Nucleus accumbens (tissue), 56 donors: ENCODE measurements at regions not wholly inside any gene's neighbourhood (a gene's known extent, or its start where the extent isn't known, plus 50 kb on each side); places are given as distances from the start of the nearest gene placed in this dataset.

Experiments
- DNase-seq, 56 donors: peaks; one replicate each; lab custom pipeline; 2025; lab: John Stamatoyannopoulos, UW

DNA sequence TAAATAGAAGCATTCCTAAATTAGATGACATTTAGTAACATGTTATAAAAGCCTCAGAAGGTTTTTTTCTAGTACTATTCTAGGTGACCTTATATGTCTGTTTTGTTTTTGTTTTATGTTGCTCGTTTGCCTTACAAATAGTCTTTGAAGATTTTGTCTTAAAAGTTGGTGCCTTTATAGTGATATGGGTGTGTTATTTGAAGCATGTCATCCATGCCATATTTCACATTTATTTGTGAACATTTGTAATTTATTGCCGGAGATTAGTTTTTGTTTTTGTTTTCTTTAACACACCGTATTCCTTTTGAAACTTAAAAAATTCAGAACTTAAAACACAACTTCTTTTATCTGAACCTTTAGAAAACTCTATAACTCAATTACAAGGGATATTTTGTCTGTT lies 422.8 kb upstream of the PCDH9 start:
- DNase-seq: no peak

DNA sequence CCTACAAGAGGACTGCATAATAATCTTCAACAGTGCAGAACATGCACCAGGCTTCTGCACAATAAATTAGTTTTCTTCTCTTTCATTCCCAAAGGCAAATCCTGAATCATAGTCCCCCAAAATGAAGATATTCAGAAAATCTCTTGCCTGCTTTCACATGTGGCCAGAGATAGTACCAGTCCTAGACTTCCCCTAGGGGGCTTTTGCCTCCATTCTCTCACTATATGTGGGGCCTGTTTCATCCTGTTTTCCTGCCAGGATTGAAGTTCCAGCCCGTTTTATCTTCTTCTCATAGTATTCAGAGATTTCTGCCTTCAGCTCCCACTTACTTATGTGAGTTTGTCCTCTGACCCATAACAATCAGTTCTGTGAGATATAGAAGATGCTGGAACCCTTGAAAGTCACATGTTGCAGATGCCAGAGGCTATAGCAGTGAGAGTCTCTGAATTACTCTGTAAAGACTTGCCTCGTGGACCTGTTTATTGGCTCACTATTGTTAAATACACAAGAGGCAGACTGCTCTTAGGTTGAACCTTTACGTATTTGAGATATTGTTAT lies 421.9 kb upstream of the PCDH9 start:
- no peak for DNase-seq

DNA sequence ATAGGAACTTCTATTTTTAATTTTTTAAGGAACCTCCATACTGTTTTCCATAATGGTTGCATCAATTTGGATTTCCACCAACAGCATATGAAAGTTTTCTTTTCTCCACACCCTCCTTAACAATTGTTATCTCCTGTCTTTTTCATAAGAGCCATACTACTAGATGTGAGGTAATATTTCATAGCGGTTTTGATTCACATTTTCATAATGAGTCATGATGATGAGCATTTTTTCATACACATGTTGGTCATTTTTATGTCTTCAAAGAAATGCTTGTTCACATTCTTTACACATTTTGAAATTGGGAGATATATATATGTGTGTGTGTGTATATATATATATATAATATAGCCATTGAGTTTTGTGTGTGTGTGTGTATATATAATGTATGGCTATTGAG lies 420.3 kb upstream of the PCDH9 start:
- DNase-seq: no peak

DNA sequence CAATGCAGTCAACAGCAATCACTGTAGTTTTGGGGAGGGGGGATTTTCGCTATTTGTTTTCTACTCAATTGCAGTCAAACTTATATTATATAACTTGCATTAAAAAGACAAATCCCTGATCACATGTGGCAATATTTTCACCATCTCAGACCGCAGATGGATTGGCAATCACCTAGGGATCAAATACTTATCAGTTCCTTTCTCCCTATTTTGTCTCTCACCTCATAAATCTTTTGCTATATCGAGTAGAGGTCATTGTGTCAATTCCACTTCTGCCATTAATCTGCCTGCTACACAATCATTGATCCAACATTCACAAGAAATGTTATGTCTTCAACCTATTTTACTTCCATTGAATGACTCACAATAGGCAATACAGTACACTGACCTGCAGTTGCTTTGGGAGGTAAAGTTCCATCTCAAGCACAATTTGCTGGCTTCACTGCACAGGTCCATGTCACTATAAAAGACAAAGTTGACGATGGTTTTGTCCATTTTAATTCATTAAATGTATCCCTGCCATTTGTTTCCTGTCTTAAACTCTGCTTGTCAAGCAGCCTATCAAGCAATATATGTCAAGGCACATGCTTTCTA lies 415.8 kb upstream of the PCDH9 start:
- no peak for DNase-seq

DNA sequence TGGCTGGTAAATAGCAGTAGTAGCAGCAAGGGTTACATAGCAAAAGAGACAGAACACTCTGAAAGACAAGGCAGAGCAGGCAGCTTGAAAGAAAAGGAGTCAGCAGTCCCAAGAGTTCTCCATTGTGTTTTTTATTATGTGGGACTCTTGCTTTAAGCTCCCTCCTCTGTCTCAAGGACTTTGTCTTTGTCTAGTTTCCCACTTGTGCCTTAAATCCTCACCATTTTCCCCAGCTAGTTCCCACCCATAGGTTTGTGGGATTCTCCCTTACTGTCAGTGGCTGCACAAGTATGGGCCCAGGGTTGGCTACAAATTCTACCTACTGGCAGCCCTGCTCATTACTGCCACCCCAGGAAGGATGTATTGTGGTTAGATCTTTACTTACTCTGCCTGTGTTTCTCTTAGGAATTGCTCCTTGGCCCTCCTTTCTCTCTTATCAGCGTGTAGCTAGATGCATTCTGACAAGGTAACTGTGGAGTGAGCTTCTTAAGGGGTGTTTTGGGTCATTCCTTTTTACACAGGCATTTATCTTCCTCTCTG lies 413.4 kb upstream of the PCDH9 start:
- no peak for DNase-seq

DNA sequence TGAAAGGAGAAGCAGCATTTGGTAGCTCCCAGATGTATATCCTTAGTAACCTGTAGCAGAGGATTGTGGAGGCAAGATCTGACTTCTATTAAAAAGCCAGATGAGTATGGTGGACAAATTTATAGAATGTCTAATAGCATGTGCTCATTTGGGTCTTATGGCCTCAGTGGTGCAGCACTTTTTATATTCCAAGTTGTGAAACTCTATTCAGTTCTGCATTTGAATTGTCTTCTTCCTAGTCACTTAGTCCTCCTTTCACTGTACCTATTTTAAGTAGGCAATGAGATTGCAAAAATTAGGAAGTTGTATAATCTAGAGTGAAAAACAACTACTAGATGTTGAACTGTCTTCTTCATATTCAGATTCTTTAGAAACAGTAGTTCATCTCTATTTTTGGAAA lies 412.5 kb upstream of the PCDH9 start:
- DNase-seq: no peak

DNA sequence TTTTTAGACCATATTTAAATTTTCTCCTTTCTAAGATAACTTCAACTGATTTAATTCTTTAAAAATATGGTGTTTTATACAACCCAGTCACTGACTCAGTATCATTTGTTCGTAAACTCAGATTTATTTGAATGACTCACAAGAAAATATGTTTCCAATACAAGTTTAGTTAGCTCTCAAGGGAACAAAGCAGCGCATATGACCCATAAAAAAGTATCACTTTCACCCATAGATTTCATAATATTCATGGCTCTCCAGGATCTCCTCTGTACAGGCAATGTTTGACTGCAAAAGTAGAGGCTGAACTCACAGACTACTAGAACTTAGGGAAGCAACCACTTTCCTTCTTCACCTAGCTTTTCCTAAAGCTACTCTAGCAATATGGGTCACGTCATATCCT lies 405.6 kb upstream of the PCDH9 start:
- DNase-seq: no peak

DNA sequence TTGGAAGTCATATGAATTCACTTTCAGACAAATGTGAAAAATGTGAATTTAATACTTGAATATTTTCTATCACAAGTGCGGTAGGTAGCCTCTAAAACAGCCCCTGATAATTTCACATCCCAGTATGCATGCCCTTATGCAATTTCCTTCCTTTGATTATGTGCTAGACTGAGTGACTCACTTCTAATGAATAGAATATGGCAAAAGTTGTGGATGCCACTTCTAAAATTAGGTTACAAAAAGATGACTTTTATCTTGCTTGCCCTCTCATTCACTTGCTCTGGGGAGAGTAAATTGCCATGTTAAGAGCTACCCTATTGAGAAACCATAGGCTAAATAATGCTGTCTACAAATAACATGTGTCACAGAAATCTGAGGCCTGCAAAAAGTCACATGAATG lies 402.5 kb upstream of the PCDH9 start:
- no peak for DNase-seq

DNA sequence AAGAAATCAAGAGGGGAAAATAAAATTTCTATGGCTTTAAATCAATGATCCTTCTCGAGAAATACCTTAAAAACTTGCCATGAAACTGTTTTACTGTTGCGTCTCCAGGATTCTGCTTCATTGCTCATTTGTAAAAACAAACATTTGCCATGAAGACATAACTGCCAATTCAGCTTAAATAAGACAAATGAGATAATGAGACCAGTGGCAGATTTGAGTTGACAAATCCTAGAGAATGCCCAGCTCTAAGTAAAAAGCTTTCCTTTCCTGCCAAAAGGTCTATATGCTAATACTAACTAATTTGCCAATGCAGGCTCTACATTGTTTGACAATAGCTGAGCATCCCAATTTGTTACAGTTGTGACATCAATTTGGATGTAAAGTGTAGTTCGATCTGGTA lies 400.5 kb upstream of the PCDH9 start:
- DNase-seq: no peak

DNA sequence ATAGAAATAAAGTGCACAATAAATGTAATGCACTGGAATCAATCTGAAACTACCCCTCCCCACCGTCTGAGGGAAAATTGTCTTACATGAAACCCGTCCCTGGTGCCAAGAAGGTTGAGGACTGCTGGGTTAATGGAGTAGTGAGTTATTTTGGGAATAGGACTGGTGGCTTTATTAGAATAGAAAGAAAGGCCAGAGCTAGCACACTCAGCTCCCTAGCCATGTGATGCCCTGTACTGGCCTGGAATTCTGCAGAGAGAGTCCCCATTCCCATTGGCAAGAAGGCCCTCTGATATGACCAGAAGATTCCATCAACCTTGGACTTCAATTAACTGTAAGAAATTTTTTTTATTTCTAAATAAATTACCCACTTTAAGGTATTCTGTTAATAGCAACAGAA lies 393.5 kb upstream of the PCDH9 start:
- no peak for DNase-seq

DNA sequence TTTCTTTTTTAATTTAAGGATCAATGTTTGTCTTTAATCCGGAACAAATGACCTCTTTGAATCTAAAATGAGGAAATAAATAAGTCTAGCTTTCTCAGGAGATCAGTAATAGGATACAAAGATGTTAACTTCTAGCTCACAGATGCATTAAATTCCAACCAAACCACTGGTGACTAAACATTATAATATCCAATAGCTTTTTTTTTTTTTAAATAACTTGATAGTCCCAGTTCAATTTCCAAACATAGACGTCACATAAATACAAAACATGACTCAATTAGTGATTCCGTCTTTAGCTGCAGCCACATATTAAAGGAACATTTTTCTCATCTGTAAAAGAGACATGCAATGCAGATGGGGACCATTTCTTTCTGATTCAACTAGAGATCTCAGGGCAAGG lies 390.5 kb upstream of the PCDH9 start:
- DNase-seq: no peak

DNA sequence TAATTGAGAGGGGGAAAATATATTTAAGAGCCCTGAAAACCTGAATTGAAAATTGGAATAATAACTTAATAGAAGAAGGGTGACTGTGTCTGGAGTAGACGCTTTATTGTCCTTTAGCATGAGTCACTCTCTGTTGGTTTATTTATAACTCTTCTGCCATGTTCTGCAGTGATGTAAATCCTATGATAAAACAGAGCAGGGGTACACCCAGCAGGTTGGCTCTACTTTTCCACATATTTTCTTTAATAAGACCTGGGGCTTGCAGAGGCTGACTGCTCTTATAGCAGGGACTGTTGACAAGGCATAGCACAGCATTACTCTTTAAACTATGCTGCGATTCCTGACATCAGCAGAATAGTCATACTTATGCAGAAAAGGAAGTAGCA lies 389.9 kb upstream of the PCDH9 start:
- no peak for DNase-seq

DNA sequence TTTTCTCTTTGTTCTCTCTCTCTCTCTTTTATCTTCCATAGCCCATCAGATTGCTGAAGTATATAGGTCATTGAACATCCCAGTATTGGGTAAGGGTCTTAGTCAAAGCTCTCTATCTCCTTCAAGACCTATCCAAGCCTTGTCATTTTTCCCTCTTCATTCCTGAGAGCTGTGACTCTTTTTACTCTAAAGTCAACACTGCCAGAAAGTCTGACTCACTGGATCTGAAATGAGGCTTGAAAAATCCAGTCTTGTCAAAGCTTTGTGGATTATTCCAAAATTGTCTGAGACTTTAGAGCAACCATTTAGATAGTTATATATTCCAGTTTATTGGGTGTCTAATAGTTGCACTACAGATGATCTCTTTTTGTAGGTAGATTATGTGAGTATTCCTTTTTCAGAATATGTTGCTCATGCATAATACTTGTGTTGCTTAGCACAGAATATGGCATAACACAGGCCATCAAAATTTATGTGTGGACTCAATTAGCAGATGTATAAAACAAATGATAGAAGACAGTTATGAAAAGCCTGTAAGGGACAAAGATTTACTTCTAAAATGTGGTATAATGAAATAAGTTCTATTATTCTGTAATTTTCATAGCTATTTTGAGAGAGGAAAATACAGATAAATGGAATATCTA lies 389.3 kb upstream of the PCDH9 start:
- DNase-seq: no peak

DNA sequence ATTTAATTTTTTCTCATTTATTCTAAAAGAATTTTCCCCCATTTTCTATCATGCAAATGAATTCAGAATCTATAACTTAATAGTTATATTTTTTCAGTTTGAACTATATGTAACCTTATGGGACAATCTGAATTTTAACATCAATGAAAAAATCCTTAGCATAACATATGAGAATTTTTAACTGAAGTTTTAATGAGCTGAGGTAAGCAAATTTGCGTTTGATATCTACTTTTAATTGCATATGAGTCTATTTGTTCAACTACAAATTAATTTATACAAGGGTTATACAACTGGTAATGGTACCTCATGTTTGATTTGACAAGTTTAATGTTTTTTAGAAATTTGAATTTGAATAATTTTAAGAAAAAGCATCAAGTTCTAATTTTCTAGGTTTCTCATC lies 384.4 kb upstream of the PCDH9 start:
- DNase-seq: no peak

DNA sequence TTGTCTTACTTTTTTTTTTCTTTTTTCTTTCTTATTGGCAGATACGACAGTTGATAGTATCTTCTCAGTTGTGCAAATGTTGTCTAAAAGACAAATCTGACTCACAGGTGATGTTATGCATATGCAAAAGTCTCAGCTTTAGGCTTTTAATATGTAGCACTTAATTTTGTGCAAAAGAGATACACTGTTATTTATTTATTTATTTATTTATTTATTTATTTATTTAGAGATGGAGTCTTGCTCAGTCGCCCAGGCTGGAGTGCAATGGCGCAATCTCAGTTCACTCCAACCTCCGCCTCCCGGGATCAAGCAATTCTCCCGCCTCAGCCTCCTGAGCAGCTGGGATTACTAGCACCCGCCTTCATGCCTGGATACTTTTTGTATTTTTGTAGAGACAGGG lies 383.9 kb upstream of the PCDH9 start:
- DNase-seq: no peak

DNA sequence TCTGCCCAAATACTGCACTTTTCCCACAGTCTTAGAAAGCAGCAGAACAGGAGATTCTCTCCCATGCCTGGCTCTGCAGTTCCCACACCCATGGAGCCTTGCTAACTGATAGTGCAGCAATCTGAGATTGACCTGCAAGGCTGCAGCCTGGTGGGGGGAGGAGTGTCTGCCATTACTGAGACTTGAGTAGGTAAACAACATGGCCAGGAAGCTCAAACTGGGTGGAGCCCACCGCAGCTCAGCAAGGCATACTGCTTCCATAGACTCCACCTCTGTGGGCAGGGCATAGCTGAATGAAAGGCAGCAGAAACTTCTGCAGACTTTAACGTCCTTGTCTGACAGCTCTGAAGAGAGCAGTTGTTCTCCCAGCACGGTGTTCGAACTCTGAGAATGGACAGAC lies 358.5 kb upstream of the PCDH9 start:
- DNase-seq: no peak

DNA sequence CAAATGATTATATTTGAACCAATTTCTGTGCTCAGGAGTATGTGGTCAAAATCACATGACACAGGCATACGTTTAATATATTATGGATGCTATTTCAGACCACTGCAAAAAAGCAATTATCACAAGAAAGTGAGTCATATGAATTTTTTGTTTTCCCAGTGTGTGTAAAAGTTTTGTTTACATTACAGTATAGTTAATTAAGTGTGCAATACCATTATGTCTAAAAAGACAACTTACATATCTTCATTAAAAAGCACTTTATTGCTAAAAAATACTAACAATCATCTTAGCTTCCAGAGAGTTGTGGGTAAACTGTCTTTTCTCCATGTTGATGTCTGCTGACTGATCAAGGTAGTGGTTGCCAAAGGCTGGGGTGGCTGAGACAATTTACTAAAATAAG lies 347.2 kb upstream of the PCDH9 start:
- no peak for DNase-seq

DNA sequence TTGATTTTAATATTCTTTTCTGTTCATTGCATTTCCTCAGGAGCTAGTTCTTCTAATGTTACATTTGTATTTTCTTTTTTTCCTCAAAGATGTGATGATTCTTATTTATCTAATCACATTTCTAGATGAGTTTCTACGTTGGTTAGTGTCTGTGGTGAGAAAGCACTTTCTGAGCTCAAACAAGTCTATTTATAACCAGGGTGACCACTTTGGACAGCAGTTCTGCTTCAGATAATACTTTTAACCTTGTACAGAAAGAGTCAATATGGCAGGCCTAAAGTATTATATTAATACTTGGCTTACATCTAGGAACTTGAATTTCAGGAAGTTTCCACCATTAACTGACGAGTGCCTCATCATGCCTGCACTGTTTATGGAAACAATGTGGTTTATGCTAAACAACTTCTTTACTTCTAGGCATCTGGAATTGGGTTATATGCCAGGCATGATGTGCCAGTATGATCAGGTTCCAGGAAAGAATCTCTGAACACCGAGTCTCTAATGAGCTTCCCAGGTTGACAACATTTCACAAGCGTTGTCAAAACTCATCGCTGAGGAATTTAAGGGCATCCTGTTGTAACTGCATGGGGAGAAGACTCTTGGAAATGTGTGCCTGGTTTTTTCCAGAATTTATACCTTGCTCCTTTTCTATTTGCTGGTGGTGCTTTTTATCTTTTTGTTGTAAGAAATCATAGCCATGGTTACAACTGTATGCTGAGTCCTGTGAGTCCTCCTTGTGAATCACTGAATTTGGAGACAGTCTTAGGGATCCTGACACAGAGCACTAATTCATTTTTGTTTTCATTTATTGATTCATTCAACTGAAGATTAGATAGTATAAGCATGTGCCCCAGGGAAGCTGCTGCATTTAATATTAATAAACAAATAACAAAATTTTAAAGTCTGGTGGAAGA lies 344.4 kb upstream of the PCDH9 start:
- DNase-seq: no peak

DNA sequence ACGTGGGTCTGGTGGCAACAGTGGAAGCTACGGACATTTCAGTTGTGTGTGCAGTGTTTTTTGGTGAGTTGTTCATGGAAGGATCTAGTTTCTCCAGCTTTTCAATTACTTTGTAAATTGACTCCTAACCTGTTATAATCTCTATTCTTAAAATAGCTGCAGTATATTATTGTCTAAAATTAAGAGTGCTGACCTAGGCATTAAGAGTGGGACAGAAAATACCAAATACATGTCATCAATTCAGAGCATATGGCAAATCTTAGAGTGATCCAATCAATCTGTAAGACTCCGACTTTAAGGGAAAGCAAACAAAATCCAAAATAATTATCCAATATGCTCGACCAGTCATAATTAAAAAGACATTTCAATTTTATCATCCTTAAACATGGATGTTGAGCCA lies 338.1 kb upstream of the PCDH9 start:
- DNase-seq: no peak

DNA sequence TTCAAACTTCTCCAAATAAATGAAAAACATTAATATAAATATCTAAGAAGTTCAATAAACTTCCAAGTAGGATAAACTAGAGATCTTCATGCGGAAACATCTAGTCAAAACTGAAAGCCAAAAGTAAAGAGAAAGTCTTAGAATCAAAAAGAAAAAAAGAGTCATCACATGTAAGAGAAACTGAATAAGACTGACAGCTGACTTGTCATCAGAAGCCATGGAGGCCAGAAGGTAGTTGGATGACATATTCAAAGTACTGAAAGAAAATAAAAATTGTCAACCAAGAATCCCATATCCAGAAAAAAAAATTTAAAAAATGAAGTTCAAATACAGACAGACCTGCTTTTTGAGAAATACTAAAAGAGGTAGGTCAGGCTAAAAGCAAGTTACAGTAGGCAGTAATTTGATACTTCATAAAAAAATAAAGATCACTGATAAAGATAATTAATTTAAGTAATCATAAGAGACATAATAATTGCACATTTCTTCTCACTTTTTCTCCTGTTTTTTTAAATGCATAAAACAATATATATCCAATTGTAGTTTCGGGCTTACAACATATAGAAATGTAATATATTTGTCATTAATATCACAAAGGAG lies 327.6 kb upstream of the PCDH9 start:
- DNase-seq: no peak

DNA sequence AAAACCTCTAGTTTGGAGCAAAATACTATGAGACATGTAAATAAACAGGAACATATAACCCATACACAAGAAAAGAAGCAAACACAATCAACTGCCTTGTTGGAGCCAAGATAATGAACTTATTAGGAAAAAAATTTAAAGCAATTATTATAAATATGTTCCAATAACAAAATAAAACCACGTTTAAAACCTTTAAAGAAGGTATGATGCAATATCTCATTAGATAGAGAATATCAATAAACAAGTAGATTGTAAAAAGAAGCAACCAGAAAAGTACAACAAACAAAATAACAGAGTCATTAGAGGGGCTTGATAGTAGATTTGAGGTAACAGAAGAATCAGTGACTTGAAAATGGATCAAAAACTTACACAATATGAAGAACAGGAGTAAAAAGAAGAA lies 327.0 kb upstream of the PCDH9 start:
- no peak for DNase-seq
